GM12878 (cell line): ENCODE measurements at regions not wholly inside any gene's neighbourhood (a gene's known extent, or its start where the extent isn't known, plus 50 kb on each side); places are given as distances from the start of the nearest gene placed in this dataset.

Experiments
- ATAC-seq: fragments of 200-7000 bp; cut with Tn5 transposase; 3 replicates; pipeline ENCODE4 v1.9.1; 2020; ENCODE audit warnings: mild to moderate bottlenecking, moderate library complexity
- BruUV-seq: library from RNA; stranded (reverse); fragments of 400-500 nt; replicated peaks from 2 replicates; lab custom pipeline; 2021; lab: Mats Ljungman, UMichigan
- CTCF ChIA-PET: fragments of 300-600 bp; sonication (Branson Sonifier 250); formaldehyde crosslinking; extraction: SDS; loops from one replicate; lab custom pipeline; 2021; ENCODE audit warnings: inconsistent platforms; lab: Yijun Ruan, JAX
- POLR2A ChIA-PET: fragments of 350-600 bp; formaldehyde crosslinking; extraction: SDS; loops from one replicate; lab custom pipeline; 2021; ENCODE audit warnings: inconsistent platforms; lab: Charles Lee
- RAD21 ChIA-PET: fragments of 300-600 bp; sonication (Branson Sonifier 250); formaldehyde crosslinking; loops from one replicate; lab custom pipeline; 2023; ENCODE audit warnings: antibody characterized with exemption; ENCODE audit not compliant: unreplicated experiment; lab: Charles Lee
- SMC1A ChIA-PET: fragments of 300-600 bp; sonication (Branson Sonifier 250); formaldehyde crosslinking; loops from one replicate; lab custom pipeline; 2023; ENCODE audit not compliant: unreplicated experiment, uncharacterized antibody; lab: Charles Lee
- DNase-seq: peaks from one replicate; pipeline ENCODE4 v3.0.0-alpha.2; 2011; ENCODE audit warnings: low read depth, low spot score
- FAIRE-seq: peaks from 3 replicates; lab custom pipeline; 2011; peaks lifted over from hg19 to GRCh38; lab: Jason Lieb, UNC
- H2AFZ ChIP-seq: 2 replicates; pipeline ENCODE4 v1.6.0; 2011; ENCODE audit warnings: low read depth, low read length, control low read depth; ENCODE audit not compliant: control insufficient read depth
- H3K27ac ChIP-seq: 2 replicates; pipeline ENCODE4 v1.5.1; 2011; ENCODE audit warnings: control low read depth; ENCODE audit not compliant: control insufficient read depth, insufficient read depth
- H3K27me3 ChIP-seq, 2 experiments: replicated peaks in 1 of 2; 2 replicates each; pipeline versions ENCODE4 v1.6.0 to v1.6.1; 2011; ENCODE audit warnings: low read length in 1 of 2; ENCODE audit not compliant: control insufficient read depth in 2 of 2, insufficient read depth in 2 of 2
- H3K36me3 ChIP-seq, 2 experiments: 2 replicates each; pipeline ENCODE4 v1.5.1; 2011; ENCODE audit warnings: low read length in 1 of 2; ENCODE audit not compliant: control insufficient read depth in 2 of 2, insufficient read depth in 2 of 2
- H3K4me1 ChIP-seq: 2 replicates; pipeline ENCODE4 v1.6.1; 2011; ENCODE audit warnings: mild to moderate bottlenecking, low read length, moderate library complexity, mixed read lengths; ENCODE audit not compliant: control insufficient read depth, insufficient read depth
- H3K4me2 ChIP-seq: 2 replicates; pipeline ENCODE4 v1.6.0; 2011; ENCODE audit warnings: control low read depth; ENCODE audit not compliant: control insufficient read depth, insufficient read depth
- H3K4me3 ChIP-seq: fragments of 200-600 bp; sonication (generic); 2 replicates; pipeline ENCODE4 v1.5.1; 2016
- H3K79me2 ChIP-seq: 2 replicates; pipeline ENCODE4 v1.6.0; 2011; ENCODE audit warnings: low read length; ENCODE audit not compliant: control insufficient read depth, insufficient read depth
- H3K9ac ChIP-seq: 2 replicates; pipeline ENCODE4 v1.8.0; 2011; ENCODE audit warnings: low read length, control low read depth, mixed read lengths; ENCODE audit not compliant: control insufficient read depth, insufficient read depth
- H3K9me3 ChIP-seq: replicated peaks from 3 replicates; pipeline ENCODE4 v1.5.1; 2011; ENCODE audit warnings: mild to moderate bottlenecking, low read length; ENCODE audit not compliant: control insufficient read depth, insufficient read depth
- H4K20me1 ChIP-seq: 2 replicates; pipeline ENCODE4 v1.6.0; 2011; ENCODE audit not compliant: control insufficient read depth, insufficient read depth
- CEBPB ChIP-seq, 2 experiments: fragments of 150-350 bp in 1 of 2; IDR thresholded peaks; 2 replicates each; pipeline ENCODE4 v1.6.1; 2012 to 2014; ENCODE audit warnings: low read depth in 2 of 2, low read length in 2 of 2, borderline replicate concordance in 1 of 2, inconsistent platforms in 1 of 2
- EZH2 ChIP-seq: IDR thresholded peaks from 2 replicates; pipeline ENCODE4 v1.6.1; 2012; ENCODE audit warnings: low read depth, mild to moderate bottlenecking, control low read depth, inconsistent platforms, low read length, borderline replicate concordance; ENCODE audit not compliant: control insufficient read depth
- HCFC1 ChIP-seq: fragments of 150-350 bp; IDR thresholded peaks from 2 replicates; pipeline ENCODE4 v1.6.1; 2014; ENCODE audit warnings: low read length
- KDM1A ChIP-seq: fragments of 200-600 bp; sonication (generic); IDR thresholded peaks from 2 replicates; pipeline ENCODE4 v1.6.1; 2016; ENCODE audit warnings: borderline replicate concordance
- TBL1XR1 ChIP-seq: IDR thresholded peaks from 2 replicates; pipeline ENCODE4 v1.6.1; 2012; ENCODE audit warnings: low read depth, low read length, improper control_type of control experiment
- TCF7 ChIP-seq: IDR thresholded peaks from 2 replicates; pipeline ENCODE4 v1.6.1; 2014; ENCODE audit warnings: antibody characterized with exemption, borderline replicate concordance
- ZNF217 ChIP-seq: fragments of 450-650 bp; IDR thresholded peaks from 2 replicates; pipeline ENCODE4 v1.6.1; 2017; ENCODE audit warnings: antibody characterized with exemption, mild to moderate bottlenecking
- ZNF622 ChIP-seq: fragments of 450-650 bp; IDR thresholded peaks from 2 replicates; pipeline ENCODE4 v1.6.1; 2017; ENCODE audit warnings: mild to moderate bottlenecking, inconsistent platforms
- in situ Hi-C: fragments of 300-500 bp; cut with MboI; formaldehyde crosslinking; loops from 9 replicates; pipeline ENCODE4 v1.14.3; 2018; ENCODE audit warnings: mixed read lengths
- intact Hi-C: fragments of 100-400 bp; cut with micrococcal nuclease; formaldehyde crosslinking; loops from one replicate; pipeline ENCODE4 v1.14.2; 2022; ENCODE audit not compliant: unreplicated experiment
- TF ChIP-seq, protein P1 (sequence below): fragments of 450-650 bp; IDR thresholded peaks from 2 replicates; pipeline ENCODE4 v1.6.1; 2014; ENCODE audit warnings: mild to moderate bottlenecking
- TF ChIP-seq, protein P2 (sequence below): fragments of 450-650 bp; IDR thresholded peaks from 2 replicates; pipeline ENCODE4 v1.6.1; 2017; ENCODE audit warnings: borderline replicate concordance
- TF ChIP-seq, protein P3 (sequence below): IDR thresholded peaks from 2 replicates; pipeline ENCODE4 v1.6.1; 2012; ENCODE audit warnings: low read depth, low read length, improper control_type of control experiment

- ChIA-PET RAD21 (no interaction called here), SMC1A (no interaction called here), CTCF (no interaction called here)
- Histone ChIP-seq H3K27ac (no peak overlapping the region), H2AFZ (no peak overlapping the region), H3K36me3 (no peaks in the 10 kb centered on the region), H3K4me3 (no peak overlapping the region), H3K4me1 (no peaks in the 10 kb centered on the region), H3K79me2 (no peaks in the 10 kb centered on the region)
- no peak for DNase-seq
- in situ Hi-C loops, result no loop called here
- FAIRE-seq, result no peak
- BruUV-seq, result no TSS peak
- no peak for TF ChIP-seq TBL1XR1
- no peak for TF ChIP-seq CEBPB (IDR thresholded peaks at IDR 0.05; ENCODE audit: borderline replicate concordance in 1 of 2, low read depth in 2 of 2, low read length in 2 of 2)
- no peak for TF ChIP-seq EZH2
- TF ChIP-seq HCFC1, result no peak
- TF ChIP-seq KDM1A, result no peak
- no peak for TF ChIP-seq ZNF622
- TF ChIP-seq, protein P1, sequence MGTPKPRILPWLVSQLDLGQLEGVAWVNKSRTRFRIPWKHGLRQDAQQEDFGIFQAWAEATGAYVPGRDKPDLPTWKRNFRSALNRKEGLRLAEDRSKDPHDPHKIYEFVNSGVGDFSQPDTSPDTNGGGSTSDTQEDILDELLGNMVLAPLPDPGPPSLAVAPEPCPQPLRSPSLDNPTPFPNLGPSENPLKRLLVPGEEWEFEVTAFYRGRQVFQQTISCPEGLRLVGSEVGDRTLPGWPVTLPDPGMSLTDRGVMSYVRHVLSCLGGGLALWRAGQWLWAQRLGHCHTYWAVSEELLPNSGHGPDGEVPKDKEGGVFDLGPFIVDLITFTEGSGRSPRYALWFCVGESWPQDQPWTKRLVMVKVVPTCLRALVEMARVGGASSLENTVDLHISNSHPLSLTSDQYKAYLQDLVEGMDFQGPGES, result no peak
- no peak for TF ChIP-seq ZNF217
- TF ChIP-seq, protein P2, sequence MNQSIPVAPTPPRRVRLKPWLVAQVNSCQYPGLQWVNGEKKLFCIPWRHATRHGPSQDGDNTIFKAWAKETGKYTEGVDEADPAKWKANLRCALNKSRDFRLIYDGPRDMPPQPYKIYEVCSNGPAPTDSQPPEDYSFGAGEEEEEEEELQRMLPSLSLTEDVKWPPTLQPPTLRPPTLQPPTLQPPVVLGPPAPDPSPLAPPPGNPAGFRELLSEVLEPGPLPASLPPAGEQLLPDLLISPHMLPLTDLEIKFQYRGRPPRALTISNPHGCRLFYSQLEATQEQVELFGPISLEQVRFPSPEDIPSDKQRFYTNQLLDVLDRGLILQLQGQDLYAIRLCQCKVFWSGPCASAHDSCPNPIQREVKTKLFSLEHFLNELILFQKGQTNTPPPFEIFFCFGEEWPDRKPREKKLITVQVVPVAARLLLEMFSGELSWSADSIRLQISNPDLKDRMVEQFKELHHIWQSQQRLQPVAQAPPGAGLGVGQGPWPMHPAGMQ, result no peak
- TF ChIP-seq, protein P3, sequence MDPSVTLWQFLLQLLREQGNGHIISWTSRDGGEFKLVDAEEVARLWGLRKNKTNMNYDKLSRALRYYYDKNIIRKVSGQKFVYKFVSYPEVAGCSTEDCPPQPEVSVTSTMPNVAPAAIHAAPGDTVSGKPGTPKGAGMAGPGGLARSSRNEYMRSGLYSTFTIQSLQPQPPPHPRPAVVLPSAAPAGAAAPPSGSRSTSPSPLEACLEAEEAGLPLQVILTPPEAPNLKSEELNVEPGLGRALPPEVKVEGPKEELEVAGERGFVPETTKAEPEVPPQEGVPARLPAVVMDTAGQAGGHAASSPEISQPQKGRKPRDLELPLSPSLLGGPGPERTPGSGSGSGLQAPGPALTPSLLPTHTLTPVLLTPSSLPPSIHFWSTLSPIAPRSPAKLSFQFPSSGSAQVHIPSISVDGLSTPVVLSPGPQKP, result no peak
- TF ChIP-seq TCF7, result no peak
- TF ChIP-seq, all 136 proteins: peak for 0
- H3K4me2 ChIP-seq, result no peak overlapping the region
- intact Hi-C loops, result no loop called here
- POLR2A ChIA-PET, result no interaction called here
- no peaks in the 10 kb centered on the region for H3K27me3 ChIP-seq
- no peak for ATAC-seq
- H4K20me1 ChIP-seq, result no peaks in the 10 kb centered on the region
- H3K9me3 ChIP-seq, result no peaks in the 10 kb centered on the region
- H3K9ac ChIP-seq, result no peak overlapping the region
Measured at GRCh38 chr17:15000661-15001060, 264.5 kb downstream of the PMP22 start.
